Adrenal gland (tissue), 9 donors: ENCODE measurements at regions not wholly inside any gene's neighbourhood (a gene's known extent, or its start where the extent isn't known, plus 50 kb on each side); places are given as distances from the start of the nearest gene placed in this dataset.

Experiments
- DNase-seq, 7 donors: peaks; one replicate each; pipeline ENCODE4 v3.0.0-alpha.2; 2019 to 2020
- H3K27ac ChIP-seq, 5 donors: fragments of 200-600 bp; sonication (generic) in 4 of 5; 1 replicate in 3 of 5; 2 replicates in 2 of 5; pipeline versions ENCODE4 v1.5.1 to v1.8.0; 2016 to 2020; ENCODE audit warnings: mild to moderate bottlenecking in 1 of 5
- H3K27me3 ChIP-seq: fragments of 200-600 bp; 2 replicates; pipeline ENCODE4 v1.8.0; 2021
- H3K36me3 ChIP-seq, 2 donors: fragments of 200-600 bp; replicated peaks in 1 of 2; 1 replicate in 1 of 2; 2 replicates in 1 of 2; pipeline versions ENCODE4 v1.5.1 to v1.8.0; 2018 to 2022
- H3K4me1 ChIP-seq, 2 donors: fragments of 200-600 bp; replicated peaks in 1 of 2; 1 replicate in 1 of 2; 2 replicates in 1 of 2; pipeline versions ENCODE4 v1.5.1 to v1.8.0; 2018 to 2021
- H3K4me3 ChIP-seq, 4 donors: fragments of 200-600 bp; sonication (generic) in 3 of 4; one replicate each; pipeline ENCODE4 v1.5.1; 2016 to 2018
- H3K9me3 ChIP-seq, 3 donors: fragments of 200-600 bp; sonication (generic) in 1 of 3; replicated peaks in 1 of 3; 1 replicate in 2 of 3; 2 replicates in 1 of 3; pipeline versions ENCODE4 v1.5.1 to v1.8.0; 2016 to 2021
- POLR2A ChIP-seq, 2 donors: fragments of 450-650 bp; IDR thresholded peaks; one replicate each; pipeline ENCODE4 v1.6.1; 2017; ENCODE audit warnings: antibody characterized with exemption in 2 of 2, mild to moderate bottlenecking in 2 of 2, moderate library complexity in 1 of 2
- WGBS, 4 donors: extraction: QIAGEN DNeasy Blood & Tissue Kit in 2 of 4; methylation state at CpG; one replicate each; pipeline versions ENCODE4 v1.1.5 to v1.1.7; 2013 to 2017; 5-methylcytosine and 5-hydroxymethylcytosine counted together
- intact Hi-C, 2 donors: fragments of 100-400 bp; cut with DNase I; formaldehyde crosslinking; loops; one replicate each; pipeline versions ENCODE4 v1.14.1 to v1.15.0; 2022 to 2023
- TF ChIP-seq, protein P1 (sequence below), 6 experiments: fragments of 450-650 bp in 4 of 6; fragments of 200-600 bp in 2 of 6; sonication (generic) in 1 of 6; IDR thresholded peaks; 1 replicate in 5 of 6; 2 replicates in 1 of 6; pipeline versions ENCODE4 v1.5.1 to v1.8.0; 2016 to 2021; ENCODE audit warnings: antibody characterized with exemption in 6 of 6, mild to moderate bottlenecking in 2 of 6, moderate library complexity in 1 of 6
- donor health status: healthy with polysubstance abuse.
- donor health status: Bipolar disorder and iron deficiency.
- donor health status: DM: yes; HTN: yes; CAD: no.
- donor health status: DM: no; HTN: no; CAD: no.
- donor health status: DM: no; HTN: no; CAD: no.

GRCh38 chr2:129009555-129010146 is 691.0 kb upstream of the HS6ST1 start:
- Histone ChIP-seq H3K9me3 (no peaks in the 10 kb centered on the region), H3K36me3 (no peaks in the 10 kb centered on the region), H3K4me1 (no peaks in the 10 kb centered on the region), H3K27ac (no peak overlapping the region), H3K27me3 (no peaks in the 10 kb centered on the region), H3K4me3 (no peak overlapping the region)
- intact Hi-C loops = no loop called here
- TF ChIP-seq POLR2A (IDR thresholded peaks at IDR 0.05) = no peak
- TF ChIP-seq, protein P1, sequence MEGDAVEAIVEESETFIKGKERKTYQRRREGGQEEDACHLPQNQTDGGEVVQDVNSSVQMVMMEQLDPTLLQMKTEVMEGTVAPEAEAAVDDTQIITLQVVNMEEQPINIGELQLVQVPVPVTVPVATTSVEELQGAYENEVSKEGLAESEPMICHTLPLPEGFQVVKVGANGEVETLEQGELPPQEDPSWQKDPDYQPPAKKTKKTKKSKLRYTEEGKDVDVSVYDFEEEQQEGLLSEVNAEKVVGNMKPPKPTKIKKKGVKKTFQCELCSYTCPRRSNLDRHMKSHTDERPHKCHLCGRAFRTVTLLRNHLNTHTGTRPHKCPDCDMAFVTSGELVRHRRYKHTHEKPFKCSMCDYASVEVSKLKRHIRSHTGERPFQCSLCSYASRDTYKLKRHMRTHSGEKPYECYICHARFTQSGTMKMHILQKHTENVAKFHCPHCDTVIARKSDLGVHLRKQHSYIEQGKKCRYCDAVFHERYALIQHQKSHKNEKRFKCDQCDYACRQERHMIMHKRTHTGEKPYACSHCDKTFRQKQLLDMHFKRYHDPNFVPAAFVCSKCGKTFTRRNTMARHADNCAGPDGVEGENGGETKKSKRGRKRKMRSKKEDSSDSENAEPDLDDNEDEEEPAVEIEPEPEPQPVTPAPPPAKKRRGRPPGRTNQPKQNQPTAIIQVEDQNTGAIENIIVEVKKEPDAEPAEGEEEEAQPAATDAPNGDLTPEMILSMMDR (IDR thresholded peaks at IDR 0.05) = no peak
- WGBS, 4 donors = 81 to 93% (median 87%) methylated on average over 5 to 11 of the region's 11 CpGs
- DNase-seq = no peak

GRCh38 chr2:129010262-129010661 is 691.6 kb upstream of the HS6ST1 start:
- H3K4me1 ChIP-seq = no peaks in the 10 kb centered on the region
- 64 to 69% (median 67%) methylated on average over 5 of the region's 5 CpGs for WGBS, 4 donors
- no peaks in the 10 kb centered on the region for H3K36me3 ChIP-seq
- no peaks in the 10 kb centered on the region for H3K9me3 ChIP-seq
- H3K27ac ChIP-seq = no peak overlapping the region
- intact Hi-C loops = no loop called here
- H3K4me3 ChIP-seq = no peak overlapping the region
- DNase-seq = no peak
- no peak for TF ChIP-seq POLR2A (IDR thresholded peaks at IDR 0.05)
- TF ChIP-seq, protein P1 (IDR thresholded peaks at IDR 0.05) = no peak
- H3K27me3 ChIP-seq = no peaks in the 10 kb centered on the region

DNA sequence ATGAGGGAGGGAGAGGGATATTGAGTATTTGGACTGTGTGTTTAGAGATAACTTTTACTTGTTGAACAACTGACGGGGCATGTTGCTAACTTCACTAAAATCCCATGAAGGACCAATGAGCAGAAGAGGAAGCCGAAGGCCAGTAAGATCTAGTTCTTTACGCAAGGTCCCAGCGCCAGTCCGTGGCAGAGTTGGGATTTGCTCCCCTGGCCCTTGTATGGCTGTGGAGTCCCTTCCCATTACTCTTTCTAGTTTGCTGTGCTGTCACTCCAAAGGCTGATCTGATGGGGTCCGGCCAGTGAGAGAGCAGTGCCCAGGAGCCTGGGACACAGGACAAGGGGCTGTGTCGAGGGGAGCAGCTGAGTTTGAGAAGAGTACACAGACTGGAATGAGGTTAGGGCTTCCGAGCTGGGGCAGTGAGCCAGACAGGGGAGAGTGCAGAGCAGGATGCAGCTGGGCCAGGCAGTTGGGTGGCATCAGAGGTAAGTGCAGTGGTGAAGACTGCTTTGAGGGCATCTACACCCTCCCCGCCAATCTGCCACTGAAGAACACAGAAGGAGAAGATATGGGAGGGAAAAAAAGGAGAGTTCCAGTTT is 692.9 kb upstream of the HS6ST1 start:
- intact Hi-C loops = no loop called here
- TF ChIP-seq POLR2A (IDR thresholded peaks at IDR 0.05) = no peak
- TF ChIP-seq, protein P1 (IDR thresholded peaks at IDR 0.05) = no peak
- H3K36me3 ChIP-seq = no peaks in the 10 kb centered on the region
- no peak for DNase-seq
- H3K4me3 ChIP-seq = no peak overlapping the region
- WGBS, 4 donors = 67 to 75% (median 72%) methylated on average over 9 of the region's 9 CpGs
- H3K4me1 ChIP-seq = no peaks in the 10 kb centered on the region
- no peaks in the 10 kb centered on the region for H3K27me3 ChIP-seq
- no peak overlapping the region for H3K27ac ChIP-seq
- H3K9me3 ChIP-seq = no peaks in the 10 kb centered on the region

DNA sequence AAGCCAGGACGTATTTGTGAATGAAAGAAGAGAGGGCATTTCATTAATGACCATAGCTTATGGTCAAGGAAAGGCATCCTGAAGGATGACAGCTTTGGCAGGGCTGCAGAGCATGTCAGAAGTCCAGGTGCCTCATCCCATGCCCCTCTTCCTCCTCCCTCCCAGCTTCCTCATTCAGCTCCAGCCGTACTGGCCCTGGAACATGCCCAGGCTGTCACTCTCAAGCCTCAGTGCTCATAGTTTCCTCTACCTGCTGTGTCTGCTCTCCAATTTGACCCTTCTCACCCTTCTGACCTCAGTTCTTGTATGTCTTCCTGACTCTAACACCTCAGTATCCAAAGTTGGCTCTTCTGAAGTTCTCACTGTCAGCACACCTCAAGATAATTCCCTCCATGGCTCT is 695.8 kb upstream of the HS6ST1 start:
- Histone ChIP-seq H3K4me3 (no peak overlapping the region), H3K27me3 (no peaks in the 10 kb centered on the region), H3K36me3 (no peaks in the 10 kb centered on the region), H3K4me1 (no peaks in the 10 kb centered on the region), H3K9me3 (no peaks in the 10 kb centered on the region), H3K27ac (no peak overlapping the region)
- intact Hi-C loops = no loop called here
- DNase-seq = no peak
- 41 to 71% (median 54%) methylated on average over 2 of the region's 2 CpGs for WGBS, 4 donors
- TF ChIP-seq, protein P1 (IDR thresholded peaks at IDR 0.05) = no peak
- TF ChIP-seq POLR2A (IDR thresholded peaks at IDR 0.05) = no peak
